NT2/D1 (cell line): ENCODE measurements at regions not wholly inside any gene's neighbourhood (a gene's known extent, or its start where the extent isn't known, plus 50 kb on each side); places are given as distances from the start of the nearest gene placed in this dataset.
"Not testable (repeated sequence)": the region's sequence is repeated elsewhere in the genome, so short reads cannot be mapped to it uniquely, and the experiment has no call there.

Experiments
- DNase-seq: peaks from one replicate; pipeline ENCODE4 v3.0.0-alpha.2; 2011; ENCODE audit warnings: low read depth, low spot score
- H3K27me3 ChIP-seq: 2 replicates; pipeline ENCODE4 v1.6.0; 2011; ENCODE audit warnings: mild to moderate bottlenecking; ENCODE audit not compliant: insufficient read length, insufficient read depth
- H3K36me3 ChIP-seq: 2 replicates; pipeline ENCODE4 v1.6.1; 2011; ENCODE audit warnings: mild to moderate bottlenecking, low read length, mixed read lengths; ENCODE audit not compliant: insufficient read depth, insufficient read length
- H3K4me1 ChIP-seq: 2 replicates; pipeline ENCODE4 v1.5.1; 2011; ENCODE audit not compliant: insufficient read depth, insufficient read length
- H3K4me3 ChIP-seq: 2 replicates; pipeline ENCODE4 v1.5.1; 2011; ENCODE audit warnings: low read depth; ENCODE audit not compliant: insufficient read length
- H3K9ac ChIP-seq: 2 replicates; pipeline ENCODE4 v1.6.0; 2011; ENCODE audit warnings: low read depth; ENCODE audit not compliant: insufficient read length
- H3K9me3 ChIP-seq: 2 replicates; pipeline ENCODE4 v1.5.1; 2011; ENCODE audit warnings: mild to moderate bottlenecking, low read length; ENCODE audit not compliant: insufficient read depth
- SUZ12 ChIP-seq: IDR thresholded peaks from 2 replicates; pipeline ENCODE4 v1.6.1; 2011; ENCODE audit not compliant: insufficient read length, insufficient read depth; ENCODE audit errors: extremely low read depth
- YY1 ChIP-seq: IDR thresholded peaks from 2 replicates; pipeline ENCODE4 v1.6.1; 2011; ENCODE audit not compliant: insufficient read length, insufficient read depth
- ZNF274 ChIP-seq: IDR thresholded peaks from 2 replicates; pipeline ENCODE4 v1.6.1; 2011; ENCODE audit warnings: mild to moderate bottlenecking, low read depth, low read length

GRCh38 chrX:34487364-34487763 lies 169.7 kb downstream of the TMEM47 start:
- no peak overlapping the region for H3K9ac ChIP-seq
- H3K9me3 ChIP-seq: no peaks in the 10 kb centered on the region
- no peak for DNase-seq
- H3K4me1 ChIP-seq: no peaks in the 10 kb centered on the region
- no peaks in the 10 kb centered on the region for H3K36me3 ChIP-seq
- TF ChIP-seq YY1: no peak
- TF ChIP-seq ZNF274: no peak
- no peak for TF ChIP-seq SUZ12
- H3K27me3 ChIP-seq: no peaks in the 10 kb centered on the region
- H3K4me3 ChIP-seq: no peak overlapping the region

- DNase-seq: no peak
- H3K27me3 ChIP-seq: no peaks in the 10 kb centered on the region
- TF ChIP-seq YY1 (no peak), ZNF274 (no peak), SUZ12 (no peak)
- no peak overlapping the region for H3K9ac ChIP-seq
- H3K9me3 ChIP-seq: no peaks in the 10 kb centered on the region
- no peak overlapping the region for H3K4me3 ChIP-seq
- H3K4me1 ChIP-seq: no peaks in the 10 kb centered on the region
- H3K36me3 ChIP-seq: no peaks in the 10 kb centered on the region
Measured at GRCh38 chrX:34483980-34484379, 173.1 kb downstream of the TMEM47 start.

- Histone ChIP-seq H3K36me3 (no peaks in the 10 kb centered on the region), H3K27me3 (no peaks in the 10 kb centered on the region), H3K9ac (no peak overlapping the region), H3K4me1 (no peaks in the 10 kb centered on the region), H3K9me3 (no peaks in the 10 kb centered on the region), H3K4me3 (no peak overlapping the region)
- no peak for DNase-seq
- TF ChIP-seq SUZ12 (no peak), ZNF274 (no peak), YY1 (no peak)
Measured at GRCh38 chrX:34470507-34470906, 186.6 kb downstream of the TMEM47 start.

- TF ChIP-seq SUZ12 (no peak), YY1 (no peak), ZNF274 (no peak)
- H3K4me1 ChIP-seq: no peaks in the 10 kb centered on the region
- no peaks in the 10 kb centered on the region for H3K27me3 ChIP-seq
- H3K9me3 ChIP-seq: no peaks in the 10 kb centered on the region
- H3K4me3 ChIP-seq: no peak overlapping the region
- DNase-seq: no peak
- H3K9ac ChIP-seq: no peak overlapping the region
- no peaks in the 10 kb centered on the region for H3K36me3 ChIP-seq
Measured at GRCh38 chrX:34467437-34467836, 189.6 kb downstream of the TMEM47 start.

- not testable (repeated sequence) for H3K4me1 ChIP-seq, H3K4me3 ChIP-seq, H3K9me3 ChIP-seq, DNase-seq, H3K36me3 ChIP-seq, H3K9ac ChIP-seq, H3K27me3 ChIP-seq
Measured at GRCh38 chrX:34463220-34463619, 193.9 kb downstream of the TMEM47 start.

- H3K4me3 ChIP-seq, H3K4me1 ChIP-seq, H3K36me3 ChIP-seq, DNase-seq, H3K9me3 ChIP-seq, H3K27me3 ChIP-seq, H3K9ac ChIP-seq: not testable (repeated sequence)
Measured at GRCh38 chrX:34457850-34458249, 199.2 kb downstream of the TMEM47 start.

GRCh38 chrX:34437586-34437985 lies 219.5 kb downstream of the TMEM47 start:
- no peak for DNase-seq
- Histone ChIP-seq H3K4me1 (no peaks in the 10 kb centered on the region), H3K4me3 (no peak overlapping the region), H3K27me3 (no peaks in the 10 kb centered on the region), H3K36me3 (no peaks in the 10 kb centered on the region), H3K9ac (no peak overlapping the region), H3K9me3 (no peaks in the 10 kb centered on the region)
- TF ChIP-seq SUZ12: no peak
- no peak for TF ChIP-seq YY1
- TF ChIP-seq ZNF274: no peak

GRCh38 chrX:34426334-34426733 lies 230.8 kb downstream of the TMEM47 start:
- DNase-seq: peak; percentile 15
- H3K4me1 ChIP-seq: no peaks in the 10 kb centered on the region
- no peak for TF ChIP-seq SUZ12
- no peak for TF ChIP-seq ZNF274
- TF ChIP-seq YY1: no peak

More at GRCh38 chrX:34426334-34426733, 230.8 kb downstream of the TMEM47 start:
- no peak overlapping the region for H3K4me3 ChIP-seq
- no peaks in the 10 kb centered on the region for H3K27me3 ChIP-seq
- H3K9me3 ChIP-seq: no peaks in the 10 kb centered on the region
- no peaks in the 10 kb centered on the region for H3K36me3 ChIP-seq
- no peak overlapping the region for H3K9ac ChIP-seq
